A673 (cell line): ENCODE measurements at regions not wholly inside any gene's neighbourhood (a gene's known extent, or its start where the extent isn't known, plus 50 kb on each side); places are given as distances from the start of the nearest gene placed in this dataset.

Source experiments
- CTCF ChIP-seq: fragments of 300-800, 200-600 bp; sonication (generic); conservative IDR thresholded peaks from 2 replicates; pipeline ENCODE4 v1.5.1; 2017; ENCODE audit warnings: low read depth, mild to moderate bottlenecking, antibody characterized with exemption, low read length, moderate library complexity, mixed read lengths
- EZH2 ChIP-seq: fragments of 200-600 bp; sonication (generic); IDR thresholded peaks from 2 replicates; pipeline ENCODE4 v1.6.1; 2017; ENCODE audit warnings: borderline replicate concordance, low read depth, mild to moderate bottlenecking, mixed read lengths, antibody characterized with exemption, low read length; ENCODE audit not compliant: poor library complexity, severe bottlenecking

DNA sequence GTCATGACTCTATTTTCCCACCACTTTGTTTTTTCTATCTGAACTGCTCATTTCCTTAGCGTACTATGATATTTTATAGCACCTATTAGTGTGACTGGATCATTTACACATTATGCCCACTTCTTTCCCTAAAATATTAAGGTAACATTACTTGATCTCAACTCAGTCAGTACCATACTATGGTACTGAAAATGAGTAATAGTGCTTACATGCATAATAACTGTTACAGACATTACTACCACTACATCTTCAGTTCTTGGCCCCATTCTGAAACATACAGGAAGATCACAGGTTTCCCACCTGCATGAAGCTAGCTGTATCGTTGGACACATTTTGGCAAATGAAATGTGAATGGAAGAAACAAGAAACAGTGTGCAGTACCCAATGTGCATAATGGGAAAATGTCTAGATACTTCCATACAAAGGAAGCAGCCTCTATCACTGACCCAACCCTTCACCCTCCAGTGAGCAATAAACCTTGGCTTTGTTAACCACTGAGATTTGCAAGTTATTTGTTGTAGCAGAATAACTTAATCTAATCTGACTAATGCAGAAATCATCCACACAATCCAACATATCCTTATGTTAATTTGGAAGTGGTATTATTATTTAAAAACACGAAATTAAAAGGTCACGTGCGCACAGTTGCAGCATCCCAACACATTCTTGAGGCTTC lies 108.6 kb upstream of the DOK5 start:
- no peak for TF ChIP-seq EZH2
- no peak for TF ChIP-seq CTCF
